NCI-H82 (cell line): ENCODE measurements at regions not wholly inside any gene's neighbourhood (a gene's known extent, or its start where the extent isn't known, plus 50 kb on each side); places are given as distances from the start of the nearest gene placed in this dataset.
"Not testable (repeated sequence)": the region's sequence is repeated elsewhere in the genome, so short reads cannot be mapped to it uniquely, and the experiment has no call there.

ENCODE experiments used
- DNase-seq: peaks from one replicate; lab custom pipeline; 2025; lab: John Stamatoyannopoulos, UW

DNA sequence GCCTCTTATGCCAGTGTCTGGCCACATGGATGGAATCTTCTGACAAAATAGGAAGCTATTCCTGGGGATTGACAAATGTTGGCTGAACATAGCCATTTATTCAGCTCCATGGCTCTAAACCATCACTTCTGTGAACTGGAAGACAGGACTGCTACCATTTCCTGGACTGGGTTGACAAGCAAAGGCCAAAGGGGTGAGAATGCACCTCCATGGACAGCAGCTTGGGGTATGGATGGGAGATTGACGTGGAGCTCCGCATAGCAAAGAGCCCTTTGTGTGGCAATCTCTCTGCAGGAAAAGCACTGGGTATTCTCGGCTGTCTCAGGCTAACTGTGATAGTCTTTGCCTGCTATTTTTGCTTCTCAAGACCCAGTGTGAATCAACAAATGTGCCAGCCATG, 223.0 kb upstream of the EGLN3 start:
- DNase-seq: no peak

DNA sequence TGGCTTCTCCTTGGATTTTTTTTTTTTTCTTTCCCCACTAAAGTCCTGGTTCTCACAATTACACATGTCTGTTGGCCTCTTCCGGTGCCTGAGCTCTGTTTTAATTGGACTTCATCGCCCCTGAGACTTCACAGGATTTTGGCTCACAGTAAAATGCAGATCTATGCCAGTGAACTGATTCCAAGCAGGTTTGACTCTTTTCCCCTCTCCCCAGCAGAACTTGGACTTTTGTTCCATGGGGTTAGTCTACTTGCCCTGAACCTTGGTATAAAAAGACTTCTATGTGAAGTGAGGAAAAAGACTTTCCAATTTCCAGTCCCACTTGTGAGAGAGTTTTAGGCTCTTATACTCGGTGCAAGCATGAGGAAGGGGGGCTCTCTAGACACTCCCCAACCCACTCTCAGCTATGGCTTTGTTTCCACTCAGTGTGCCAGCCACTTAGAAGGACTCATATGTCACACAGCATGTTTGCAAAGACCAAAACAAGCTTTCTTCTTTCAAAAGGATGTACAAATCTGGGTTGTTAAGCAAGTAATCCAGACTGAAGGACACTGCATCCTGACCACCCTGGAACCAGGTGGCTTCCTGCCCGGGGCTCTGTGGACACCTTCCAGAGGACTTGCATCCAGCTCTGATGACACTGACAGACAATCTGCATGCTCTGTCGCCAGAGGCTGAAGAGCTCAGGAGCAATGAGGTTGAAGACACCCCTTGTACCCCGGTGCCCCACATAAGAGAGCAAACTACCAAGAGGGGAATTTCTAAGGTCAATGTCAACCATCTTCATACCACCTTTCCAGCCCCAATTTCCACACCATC, 221.9 kb upstream of the EGLN3 start:
- no peak for DNase-seq

DNA sequence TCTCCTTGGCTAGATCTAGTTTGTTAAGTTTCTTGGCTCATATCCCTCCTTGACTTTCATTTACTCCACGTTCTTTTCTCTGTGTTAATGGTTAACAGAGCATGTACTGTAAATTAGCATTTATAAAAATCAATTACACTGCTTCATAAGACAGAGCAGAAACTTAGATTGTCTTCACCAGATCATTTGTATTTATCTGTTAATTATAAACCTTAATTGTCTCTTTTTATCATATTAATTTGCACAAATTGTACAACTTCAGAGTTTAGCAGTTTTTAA, 221.2 kb upstream of the EGLN3 start:
- no peak for DNase-seq

DNA sequence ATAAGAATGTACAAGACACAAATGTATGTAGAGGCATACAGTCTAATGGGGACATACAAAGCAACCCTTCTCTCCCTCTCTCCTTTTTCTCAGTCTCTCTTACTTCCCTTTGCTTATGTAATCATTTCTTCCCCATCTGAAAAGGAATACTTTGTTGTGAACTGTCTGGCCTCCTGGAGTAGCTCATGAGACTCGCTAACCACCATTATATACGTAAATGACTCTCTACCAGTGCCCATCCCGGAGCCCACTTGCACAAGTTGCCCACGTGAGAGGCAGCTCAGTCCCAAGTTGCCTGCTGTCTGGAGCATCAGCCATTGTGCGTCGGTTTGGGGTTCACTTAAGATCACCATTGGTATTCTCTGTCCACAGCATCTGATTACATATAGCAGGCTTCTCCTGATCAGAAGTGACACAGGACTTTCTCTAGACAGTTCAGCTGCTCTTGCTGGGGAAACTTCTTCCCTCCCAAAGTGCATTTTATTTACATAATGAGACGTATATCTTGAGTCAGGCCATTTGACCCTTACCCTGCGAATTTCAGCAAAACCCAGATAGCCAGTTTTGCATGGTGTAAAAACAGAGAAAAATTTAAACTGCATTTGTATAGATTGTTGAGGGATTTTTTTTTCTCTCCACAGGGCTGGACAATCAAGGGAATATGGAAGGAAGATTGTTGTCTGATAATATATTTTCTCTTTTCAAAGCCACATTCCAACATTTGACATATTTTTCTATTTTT, 220.7 kb upstream of the EGLN3 start:
- no peak for DNase-seq

DNA sequence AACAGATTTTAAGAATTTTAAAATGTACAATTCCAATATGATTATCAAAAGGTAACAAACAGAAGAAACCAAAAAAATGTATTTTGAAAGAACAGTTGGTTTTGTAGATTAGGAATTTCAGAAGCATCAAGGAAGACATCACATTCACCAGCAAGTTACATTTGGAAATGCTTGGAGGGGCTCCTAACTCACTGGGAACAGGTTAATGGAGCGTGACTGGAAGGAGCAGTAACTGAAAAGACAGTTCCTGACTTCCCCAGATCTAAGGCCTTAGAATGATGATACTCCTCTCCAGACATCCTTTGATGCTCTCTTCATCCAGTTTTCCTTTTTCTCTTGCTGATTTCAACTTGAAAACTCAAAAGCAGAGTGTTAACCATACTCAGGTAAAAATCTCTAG, 220.0 kb upstream of the EGLN3 start:
- no peak for DNase-seq

DNA sequence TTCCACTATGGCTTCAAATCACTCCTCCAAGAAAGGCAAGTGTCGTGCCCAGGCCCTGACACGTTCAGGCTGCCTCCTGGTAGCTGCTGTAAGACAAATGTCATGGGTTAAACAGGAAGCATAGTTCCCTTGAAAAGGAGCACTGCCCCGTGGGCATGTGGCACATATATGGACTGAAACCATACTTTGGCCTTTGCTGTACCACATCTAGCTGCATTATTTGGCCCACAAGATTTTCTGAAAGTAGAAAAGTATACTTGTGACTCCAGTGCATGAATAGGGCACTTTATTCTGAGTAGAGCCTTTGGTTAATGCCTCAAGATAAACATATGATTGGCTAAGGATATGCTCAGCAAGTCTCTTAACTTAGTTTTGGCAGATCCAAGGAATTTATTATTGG, 218.7 kb upstream of the EGLN3 start:
- no peak for DNase-seq

DNA sequence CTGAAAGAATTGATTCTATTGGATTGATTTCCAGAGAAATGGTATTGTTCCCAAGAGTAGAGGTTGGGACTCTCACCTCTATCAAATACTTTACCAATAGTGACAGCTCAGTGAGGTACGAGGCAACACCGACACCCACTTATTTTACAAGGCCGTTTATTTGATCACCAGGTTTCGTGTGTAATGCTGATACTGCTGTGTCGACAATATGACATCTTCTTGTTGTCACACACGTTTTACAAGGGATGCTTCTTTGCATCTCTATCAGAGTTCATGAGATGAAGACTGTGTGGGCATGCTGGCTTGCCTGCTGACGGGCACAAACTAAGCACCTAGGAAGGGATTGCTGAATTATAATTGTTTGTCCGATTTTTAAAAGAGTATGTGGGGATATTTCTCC, 217.8 kb upstream of the EGLN3 start:
- no peak for DNase-seq

DNA sequence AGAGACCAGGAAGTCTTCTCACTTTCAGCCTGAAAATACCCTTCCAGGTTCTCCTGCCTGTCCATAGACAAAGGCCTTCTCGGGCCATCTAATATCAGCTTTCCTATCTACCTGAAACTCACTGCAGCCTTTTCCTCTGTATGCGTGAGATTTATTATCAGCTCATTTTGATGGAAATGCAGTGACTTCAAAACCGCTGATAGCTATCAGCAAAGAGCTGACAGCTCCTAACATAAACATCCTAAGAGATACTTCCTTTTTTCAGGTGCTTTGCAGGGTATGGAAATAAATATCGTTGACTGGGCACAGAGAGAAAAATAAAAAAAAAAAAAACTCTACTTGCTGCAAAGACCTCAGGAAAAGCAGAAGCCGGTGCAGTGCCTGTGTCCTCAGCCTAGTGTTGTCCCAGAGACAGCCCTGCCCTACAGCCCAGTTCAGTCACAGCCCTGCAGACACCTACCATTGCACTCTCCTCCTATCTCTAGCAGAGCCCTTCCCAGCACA, 215.0 kb upstream of the EGLN3 start:
- DNase-seq: no peak

DNA sequence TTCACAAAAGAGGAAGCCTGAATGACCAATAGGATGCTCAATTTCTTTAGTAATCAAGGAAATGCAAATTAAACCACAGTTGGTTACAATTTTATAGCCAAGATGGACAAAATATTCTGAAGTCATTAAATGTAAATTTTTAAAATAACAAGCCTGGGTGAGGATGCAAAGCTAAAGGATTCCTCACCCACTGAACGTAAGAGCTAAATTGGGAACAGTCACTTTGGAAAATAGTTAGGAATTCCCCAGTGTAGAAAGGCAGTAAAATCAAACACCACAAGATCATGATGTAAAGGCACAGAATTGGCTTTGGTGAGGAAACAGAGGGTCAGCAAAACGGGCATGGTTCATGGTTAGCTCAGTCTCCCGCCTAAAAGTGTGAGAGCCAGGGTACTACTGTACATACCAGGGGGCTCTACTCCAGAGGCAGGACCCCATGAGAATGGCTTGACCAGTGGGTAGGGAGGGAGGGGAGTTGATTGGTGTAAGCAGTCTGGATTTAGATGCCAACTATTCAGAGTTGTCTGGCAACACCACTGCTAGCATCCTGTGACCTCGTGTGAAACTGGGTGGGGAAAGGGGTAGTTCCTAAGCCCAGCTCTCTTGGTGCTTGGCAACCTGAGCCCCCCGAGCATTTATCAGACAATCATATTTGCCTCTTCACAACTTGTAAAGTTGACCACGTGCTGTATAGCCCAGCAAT, 213.4 kb upstream of the EGLN3 start:
- DNase-seq: no peak

DNA sequence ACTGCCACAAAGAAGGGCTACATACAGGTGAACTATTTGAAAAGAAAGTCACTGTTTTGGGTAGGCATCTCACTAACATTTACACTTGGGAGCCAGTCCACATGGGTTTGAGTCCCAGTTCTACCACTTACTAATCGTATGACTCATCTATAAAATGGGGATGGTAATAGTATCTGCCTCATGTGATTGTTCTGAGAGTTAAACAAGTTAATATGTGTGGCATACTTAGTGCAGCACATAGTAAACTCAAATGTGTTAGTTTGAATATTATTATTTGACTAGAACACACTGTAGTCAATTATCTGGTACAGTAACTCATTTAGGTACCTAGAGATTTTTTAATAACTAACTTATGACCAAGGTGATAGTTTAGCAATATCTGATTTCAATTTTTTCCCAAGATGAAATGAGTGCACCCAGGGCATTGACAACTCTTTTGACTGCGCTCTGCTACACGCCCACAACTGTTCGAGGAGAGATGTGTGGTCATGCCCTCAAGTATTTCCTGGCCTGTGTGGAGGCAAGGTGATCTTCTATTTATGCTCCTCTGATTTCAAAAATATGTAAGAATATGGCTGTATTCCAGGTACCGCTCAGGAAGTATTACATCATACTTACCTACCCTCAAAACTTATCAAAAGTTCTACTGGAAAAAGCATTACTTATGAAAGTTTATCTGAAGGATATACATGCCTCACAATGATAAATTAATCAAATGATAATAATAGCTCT, 210.6 kb upstream of the EGLN3 start:
- DNase-seq: no peak

DNA sequence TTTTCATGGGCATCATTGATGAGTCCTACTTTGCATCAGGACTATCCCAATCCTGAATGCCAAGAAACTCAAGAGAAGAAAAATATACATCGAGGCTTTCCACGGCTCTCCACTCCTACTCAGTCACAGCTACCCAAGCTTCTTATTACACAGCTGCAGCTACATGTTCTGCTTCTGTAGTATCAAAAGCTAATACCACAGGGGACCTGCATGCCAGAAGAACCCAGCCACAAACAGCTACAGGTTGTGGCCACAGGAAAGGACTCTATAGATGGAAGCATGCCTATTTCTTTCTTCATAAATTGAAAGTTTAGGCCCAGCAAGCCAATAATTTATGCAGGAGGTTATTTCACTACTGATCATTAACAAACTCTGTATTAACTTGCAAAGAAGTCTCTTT, 209.7 kb upstream of the EGLN3 start:
- DNase-seq: no peak

DNA sequence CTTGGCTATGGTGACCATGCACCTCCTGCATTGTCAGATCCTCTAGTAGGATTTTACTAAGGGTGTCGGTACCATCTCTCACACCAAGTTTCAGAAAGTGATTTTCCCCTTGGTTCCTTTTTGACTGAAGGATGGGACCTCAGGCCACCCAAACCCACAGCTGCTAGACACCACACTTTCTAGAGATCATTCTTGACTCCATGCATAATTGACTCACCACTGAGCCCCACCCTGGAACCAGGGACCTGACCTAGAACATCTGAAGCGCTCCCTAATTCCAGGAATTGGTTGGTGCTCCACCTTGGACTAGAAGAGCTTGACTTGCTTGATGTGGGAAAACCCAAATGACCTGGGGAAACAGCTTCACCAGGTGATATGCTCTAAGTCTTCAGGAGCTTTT, 206.8 kb upstream of the EGLN3 start:
- DNase-seq: no peak

DNA sequence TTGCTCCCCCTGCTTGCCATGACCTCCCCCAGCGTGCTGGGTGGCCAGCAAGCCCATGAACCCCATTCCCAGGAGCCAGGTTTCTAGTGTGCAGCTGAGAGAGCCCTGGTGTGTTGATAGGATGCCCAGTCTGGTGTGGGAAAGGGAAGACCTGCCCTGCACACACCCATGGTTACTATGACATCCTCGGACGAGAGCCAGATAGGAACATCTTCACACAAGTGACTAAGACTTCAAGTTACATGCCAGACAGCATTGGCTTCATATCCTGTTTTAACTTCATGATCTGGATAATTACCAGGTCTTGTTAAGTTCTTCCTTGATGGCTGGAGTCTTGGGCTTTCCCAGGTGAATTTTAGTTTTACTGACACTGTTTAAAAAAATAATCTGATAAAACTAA, 196.6 kb upstream of the EGLN3 start:
- no peak for DNase-seq

DNA sequence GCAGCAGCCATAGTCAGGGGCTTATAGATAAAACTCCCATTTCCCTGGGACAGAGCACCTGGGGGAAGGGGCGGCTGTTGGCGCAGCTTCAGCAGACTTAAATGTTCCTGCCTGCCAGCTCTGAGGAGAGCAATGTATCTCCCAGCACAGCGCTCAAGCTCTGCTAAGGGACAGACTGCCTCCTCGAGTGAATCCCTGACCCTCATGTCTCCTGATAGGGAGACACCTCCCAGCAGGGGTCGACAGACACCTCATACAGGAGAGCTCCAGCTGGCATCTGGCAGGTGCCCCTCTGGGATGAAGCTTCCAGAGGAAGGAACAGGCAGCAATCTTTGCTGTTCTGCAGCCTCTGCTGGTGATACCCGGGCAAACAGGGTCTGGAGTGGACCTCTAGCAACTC, 189.3 kb upstream of the EGLN3 start:
- not testable (repeated sequence) for DNase-seq

DNA sequence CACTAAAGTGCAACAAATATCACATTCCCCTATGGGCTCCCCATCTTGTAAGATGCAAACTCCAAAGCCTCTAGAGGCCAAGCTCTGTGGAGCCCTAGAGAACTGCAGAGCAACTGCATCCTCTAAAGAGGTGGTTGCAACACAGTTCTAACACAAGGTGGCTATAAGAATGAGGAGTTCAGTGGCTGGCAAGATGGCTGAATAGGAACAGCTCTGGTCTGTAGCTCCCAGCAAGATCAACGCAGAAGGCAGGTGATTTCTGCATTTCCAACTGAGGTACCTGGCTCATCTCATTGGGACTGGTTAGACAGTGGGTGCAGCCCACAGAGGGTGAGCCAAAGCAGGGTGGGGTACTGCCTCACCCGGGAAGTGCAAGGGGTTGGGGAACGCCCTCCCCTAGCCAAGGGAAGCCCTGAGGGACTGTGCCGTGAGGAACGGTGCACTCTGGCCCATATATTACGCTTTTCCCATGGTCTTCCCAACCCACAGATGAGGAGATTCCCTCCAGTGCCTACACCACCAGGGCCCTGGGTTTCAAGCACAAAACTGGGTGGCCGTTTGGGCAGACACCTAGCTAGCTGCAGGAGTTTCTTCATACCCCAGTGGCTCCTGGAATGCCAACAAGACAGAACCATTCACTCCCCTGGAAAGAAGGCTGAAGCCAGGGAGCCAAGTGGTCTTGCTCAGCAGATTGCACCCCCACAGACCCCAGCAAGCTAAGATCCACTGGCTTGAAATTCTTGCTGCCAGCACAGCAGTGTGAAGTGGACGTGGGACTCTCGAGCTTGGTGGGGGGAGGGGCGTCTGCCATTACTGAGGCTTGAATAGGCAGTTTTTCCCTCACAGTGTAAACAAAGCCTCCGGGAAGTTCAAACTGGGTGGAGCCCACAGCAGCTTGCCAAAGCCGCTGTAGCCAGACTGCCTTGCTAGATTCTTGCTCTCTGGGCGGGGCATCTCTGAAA, 188.6 kb upstream of the EGLN3 start:
- not testable (repeated sequence) for DNase-seq

DNA sequence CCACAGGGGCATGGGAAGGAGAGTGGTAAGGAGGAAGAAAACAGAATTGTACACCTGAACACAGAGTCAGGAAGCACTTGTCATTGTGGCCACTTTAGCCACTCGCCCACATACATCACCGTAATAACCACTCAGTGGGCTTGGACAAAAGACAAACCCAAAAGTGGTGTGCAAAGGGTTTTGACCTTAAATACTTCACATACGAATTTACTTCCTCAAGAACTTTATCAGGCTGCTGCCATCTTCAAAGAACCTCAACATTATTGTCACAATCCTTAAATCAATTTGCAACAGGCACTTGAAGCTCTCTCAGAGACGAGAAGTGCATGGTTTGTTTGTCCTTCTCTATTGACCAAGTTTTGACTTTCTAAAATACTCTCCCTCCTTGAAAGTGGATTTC, 187.3 kb upstream of the EGLN3 start:
- no peak for DNase-seq

DNA sequence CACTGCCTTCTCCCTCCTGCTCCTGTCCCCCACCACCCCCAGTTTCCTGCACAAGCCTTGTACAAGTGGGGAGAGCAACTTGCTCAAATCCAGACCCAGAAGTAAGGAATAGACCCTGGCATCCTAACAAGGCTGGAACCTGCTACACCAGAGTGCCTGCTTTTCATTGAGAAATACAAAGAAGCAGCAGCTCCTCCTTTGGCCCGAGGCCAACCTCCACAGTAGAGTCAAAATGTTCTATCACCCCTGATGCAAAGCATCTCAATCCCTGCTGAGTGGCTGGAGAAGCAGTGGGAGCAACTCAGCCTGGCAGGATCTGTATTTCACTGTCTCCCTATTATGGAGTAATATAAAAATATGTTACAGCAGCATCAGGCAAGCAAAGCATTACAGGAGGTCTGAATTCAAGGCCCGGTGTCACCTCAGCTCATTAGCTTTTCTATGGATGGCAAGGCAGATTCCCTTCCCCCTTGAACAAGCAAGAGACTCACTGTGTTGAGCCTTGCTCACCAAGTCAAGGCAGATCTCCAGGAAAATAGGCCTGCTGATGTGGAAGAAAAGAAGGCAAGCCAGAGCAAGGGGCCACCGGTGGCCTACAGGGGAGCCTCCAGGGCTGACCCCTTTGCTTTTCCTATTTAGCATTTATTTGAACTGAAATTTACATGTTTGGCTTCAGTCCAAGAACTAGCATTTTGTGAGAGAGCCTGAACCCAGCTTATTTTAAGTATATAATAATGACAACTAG, 186.3 kb upstream of the EGLN3 start:
- no peak for DNase-seq

DNA sequence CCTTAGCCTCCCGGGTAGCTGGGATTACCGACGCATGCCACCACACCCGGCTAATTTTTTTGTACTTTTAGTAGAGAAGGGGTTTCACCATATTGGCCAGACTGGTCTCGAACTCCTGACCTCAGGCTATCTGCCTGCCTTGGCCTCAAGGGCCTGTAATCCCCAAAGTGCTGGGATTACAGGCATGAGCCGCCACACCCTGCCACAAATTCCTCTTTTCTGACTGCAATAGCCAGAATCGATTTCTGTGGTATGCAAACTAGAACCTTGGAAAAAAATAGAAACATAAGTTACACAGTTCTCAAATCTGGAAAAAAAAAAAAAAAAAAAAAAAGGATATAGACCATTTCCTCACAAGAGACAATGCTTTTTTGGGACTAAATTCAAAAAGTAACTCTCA, 184.6 kb upstream of the EGLN3 start:
- no peak for DNase-seq

DNA sequence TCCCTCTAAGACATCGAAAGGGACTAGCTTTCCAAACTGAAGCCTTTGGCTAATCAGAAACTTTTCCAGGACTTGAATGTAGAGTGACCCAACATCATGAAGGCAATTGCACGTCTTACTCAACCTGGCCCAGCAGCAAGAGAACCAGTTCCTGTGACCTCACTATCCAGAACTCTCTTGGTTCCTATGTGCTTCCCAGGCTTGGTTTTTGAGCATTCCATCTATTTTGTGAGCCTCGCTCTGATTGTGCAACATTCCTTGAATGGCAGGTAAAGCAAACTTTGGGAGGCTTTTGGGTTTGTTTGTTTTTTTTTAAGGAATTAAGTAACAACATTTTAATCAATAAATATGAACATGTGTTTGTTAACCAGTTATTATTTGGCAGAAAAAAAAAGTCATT, 183.6 kb upstream of the EGLN3 start:
- no peak for DNase-seq

DNA sequence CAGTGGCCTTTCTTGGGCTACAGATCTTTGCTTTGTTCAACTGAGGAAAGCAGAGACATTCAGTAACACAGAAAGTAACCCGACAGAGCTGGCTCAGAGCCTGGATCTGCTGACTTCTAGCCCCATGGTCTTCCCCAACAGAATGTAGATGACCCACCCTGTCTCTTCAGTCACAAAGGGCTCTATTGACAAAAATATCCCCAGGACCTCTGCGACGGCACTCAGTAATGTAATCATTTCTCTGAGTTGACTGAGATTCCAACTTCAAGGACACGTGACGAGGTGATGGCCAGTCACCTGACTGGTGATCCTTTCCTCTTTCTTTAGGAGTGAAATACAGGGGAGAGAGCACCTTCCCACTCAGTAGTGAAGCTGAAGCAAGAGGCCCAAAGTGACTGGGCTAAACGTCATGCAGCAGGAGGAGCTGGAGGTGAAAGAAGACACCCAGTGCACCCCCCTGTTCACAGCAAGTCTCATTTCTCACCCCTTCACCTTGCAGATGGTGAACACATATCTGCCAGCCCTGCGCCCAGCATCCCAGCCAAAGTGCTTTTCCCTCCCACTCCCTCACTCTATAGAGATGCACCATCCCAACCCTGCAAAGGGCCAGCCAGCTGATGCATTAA, 179.2 kb upstream of the EGLN3 start:
- no peak for DNase-seq
